NB4 (cell line): ENCODE measurements at regions not wholly inside any gene's neighbourhood (a gene's known extent, or its start where the extent isn't known, plus 50 kb on each side); places are given as distances from the start of the nearest gene placed in this dataset.

Experiments
- POLR2A ChIP-seq: IDR thresholded peaks from 2 replicates; pipeline ENCODE4 v1.6.1; 2011; ENCODE audit warnings: mild to moderate bottlenecking; ENCODE audit not compliant: insufficient read length; ENCODE audit errors: extremely low read depth
- TF ChIP-seq, protein P1 (sequence below): IDR thresholded peaks from 2 replicates; pipeline ENCODE4 v1.6.1; 2011; ENCODE audit warnings: low read depth, low read length
- TF ChIP-seq, protein P2 (sequence below): IDR thresholded peaks from one replicate; pipeline ENCODE4 v1.5.1; 2012; ENCODE audit warnings: low read depth, low read length

- TF ChIP-seq, protein P1, sequence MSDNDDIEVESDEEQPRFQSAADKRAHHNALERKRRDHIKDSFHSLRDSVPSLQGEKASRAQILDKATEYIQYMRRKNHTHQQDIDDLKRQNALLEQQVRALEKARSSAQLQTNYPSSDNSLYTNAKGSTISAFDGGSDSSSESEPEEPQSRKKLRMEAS: no peak
- TF ChIP-seq POLR2A: no peak
- TF ChIP-seq, protein P2, sequence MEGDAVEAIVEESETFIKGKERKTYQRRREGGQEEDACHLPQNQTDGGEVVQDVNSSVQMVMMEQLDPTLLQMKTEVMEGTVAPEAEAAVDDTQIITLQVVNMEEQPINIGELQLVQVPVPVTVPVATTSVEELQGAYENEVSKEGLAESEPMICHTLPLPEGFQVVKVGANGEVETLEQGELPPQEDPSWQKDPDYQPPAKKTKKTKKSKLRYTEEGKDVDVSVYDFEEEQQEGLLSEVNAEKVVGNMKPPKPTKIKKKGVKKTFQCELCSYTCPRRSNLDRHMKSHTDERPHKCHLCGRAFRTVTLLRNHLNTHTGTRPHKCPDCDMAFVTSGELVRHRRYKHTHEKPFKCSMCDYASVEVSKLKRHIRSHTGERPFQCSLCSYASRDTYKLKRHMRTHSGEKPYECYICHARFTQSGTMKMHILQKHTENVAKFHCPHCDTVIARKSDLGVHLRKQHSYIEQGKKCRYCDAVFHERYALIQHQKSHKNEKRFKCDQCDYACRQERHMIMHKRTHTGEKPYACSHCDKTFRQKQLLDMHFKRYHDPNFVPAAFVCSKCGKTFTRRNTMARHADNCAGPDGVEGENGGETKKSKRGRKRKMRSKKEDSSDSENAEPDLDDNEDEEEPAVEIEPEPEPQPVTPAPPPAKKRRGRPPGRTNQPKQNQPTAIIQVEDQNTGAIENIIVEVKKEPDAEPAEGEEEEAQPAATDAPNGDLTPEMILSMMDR: no peak
Measured at GRCh38 chr5:124352312-124352711, 394.1 kb downstream of the ZNF608 start.
